Upper lobe of left lung (tissue), 4 donors: ENCODE measurements at regions not wholly inside any gene's neighbourhood (a gene's known extent, or its start where the extent isn't known, plus 50 kb on each side); places are given as distances from the start of the nearest gene placed in this dataset.

ENCODE experiments used
- CTCF ChIP-seq, 6 experiments: fragments of 450-650 bp in 4 of 6; fragments of 200-600 bp in 2 of 6; sonication (generic) in 2 of 6; IDR thresholded peaks; one replicate each; pipeline ENCODE4 v1.5.1; 2016 to 2019; ENCODE audit warnings: antibody characterized with exemption in 6 of 6
- POLR2A ChIP-seq, 4 donors: fragments of 450-650 bp; IDR thresholded peaks; one replicate each; pipeline ENCODE4 v1.5.1; 2016 to 2017; ENCODE audit warnings: antibody characterized with exemption in 4 of 4, mild to moderate bottlenecking in 2 of 4
- POLR2AphosphoS5 ChIP-seq, 2 donors: sonication (generic); formaldehyde crosslinking; IDR thresholded peaks; one replicate each; pipeline ENCODE4 v1.5.1; 2017; ENCODE audit warnings: antibody characterized with exemption in 2 of 2

- TF ChIP-seq CTCF (IDR thresholded peaks at IDR 0.05) (no peak), POLR2A (IDR thresholded peaks at IDR 0.05) (no peak), POLR2AphosphoS5 (IDR thresholded peaks at IDR 0.05) (no peak)
Observed at GRCh38 chr7:145331076-145331475, 495.2 kb upstream of the TPK1 start.
